ENCODE measurements at regions not wholly inside any gene's neighbourhood (a gene's known extent, or its start where the extent isn't known, plus 50 kb on each side); places are given as distances from the start of the nearest gene placed in this dataset.
"Not testable (repeated sequence)": the region's sequence is repeated elsewhere in the genome, so short reads cannot be mapped to it uniquely, and the experiment has no call there.

DNA sequence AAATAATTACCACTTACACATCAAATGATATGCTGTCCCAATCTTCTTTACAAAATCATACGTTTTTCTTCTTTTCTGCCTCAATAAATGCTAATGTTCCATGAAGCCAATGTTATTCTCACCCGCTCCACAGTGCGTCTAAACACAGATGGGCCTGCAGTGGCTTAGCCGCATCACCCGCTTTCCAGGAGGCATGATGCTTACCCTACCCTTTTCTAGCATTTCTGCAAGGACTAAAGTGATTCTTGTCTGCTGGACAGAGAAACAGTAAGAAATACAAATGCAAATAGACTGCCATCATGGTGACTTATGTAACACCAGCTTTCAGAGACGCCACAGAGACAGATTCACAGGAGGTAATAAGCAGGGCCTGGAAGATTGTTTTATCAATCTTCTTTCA lies 104.4 kb downstream of the RNASET2 start:
- no peak overlapping the region for H3K4me3 Mint-ChIP-seq
- DNase-seq (no peak), ATAC-seq (ENCODE audit: low read depth) (no peak)
- intact Hi-C loops (cut with micrococcal nuclease), result no loop called here
- POLR2A ChIA-PET, result interaction anchor here (1.0 kb wide), 1 partner anchor 243 kb away, joined by 3 read pairs; no protein-coding TSS in a partner anchor
- no peaks in the 10 kb centered on the region for H3K36me3 Mint-ChIP-seq (ENCODE audit: low read depth)
- TF ChIP-seq, protein P1, sequence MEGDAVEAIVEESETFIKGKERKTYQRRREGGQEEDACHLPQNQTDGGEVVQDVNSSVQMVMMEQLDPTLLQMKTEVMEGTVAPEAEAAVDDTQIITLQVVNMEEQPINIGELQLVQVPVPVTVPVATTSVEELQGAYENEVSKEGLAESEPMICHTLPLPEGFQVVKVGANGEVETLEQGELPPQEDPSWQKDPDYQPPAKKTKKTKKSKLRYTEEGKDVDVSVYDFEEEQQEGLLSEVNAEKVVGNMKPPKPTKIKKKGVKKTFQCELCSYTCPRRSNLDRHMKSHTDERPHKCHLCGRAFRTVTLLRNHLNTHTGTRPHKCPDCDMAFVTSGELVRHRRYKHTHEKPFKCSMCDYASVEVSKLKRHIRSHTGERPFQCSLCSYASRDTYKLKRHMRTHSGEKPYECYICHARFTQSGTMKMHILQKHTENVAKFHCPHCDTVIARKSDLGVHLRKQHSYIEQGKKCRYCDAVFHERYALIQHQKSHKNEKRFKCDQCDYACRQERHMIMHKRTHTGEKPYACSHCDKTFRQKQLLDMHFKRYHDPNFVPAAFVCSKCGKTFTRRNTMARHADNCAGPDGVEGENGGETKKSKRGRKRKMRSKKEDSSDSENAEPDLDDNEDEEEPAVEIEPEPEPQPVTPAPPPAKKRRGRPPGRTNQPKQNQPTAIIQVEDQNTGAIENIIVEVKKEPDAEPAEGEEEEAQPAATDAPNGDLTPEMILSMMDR (IDR thresholded peaks at IDR 0.05), result no peak
- peaks cover 58% of the 10 kb centered on the region for H3K4me1 Mint-ChIP-seq
- no peaks in the 10 kb centered on the region for H3K9me3 Mint-ChIP-seq
- H3K27ac Mint-ChIP-seq, result no peak overlapping the region
- H3K27me3 Mint-ChIP-seq, result no peaks in the 10 kb centered on the region
- CTCF ChIA-PET, result no interaction called here

DNA sequence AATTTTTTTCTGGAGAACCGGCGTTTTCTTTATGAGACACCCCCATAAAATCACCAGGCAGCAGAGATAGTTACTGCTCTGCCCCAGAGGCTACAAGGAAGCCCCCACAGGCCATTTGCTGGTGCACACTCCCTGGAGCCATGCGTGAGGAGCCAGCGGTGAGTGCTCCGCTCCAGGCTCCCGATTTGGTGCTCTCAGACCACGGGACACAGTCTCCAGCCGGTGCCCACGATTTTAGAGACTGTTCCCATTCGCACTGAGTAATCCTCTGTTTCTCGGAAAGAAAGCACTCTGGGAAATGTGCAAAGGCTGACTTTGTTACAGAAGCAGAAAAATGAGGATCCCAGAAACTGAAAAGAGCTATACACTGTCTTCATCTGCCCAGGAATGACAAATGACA lies 104.9 kb downstream of the RNASET2 start:
- no peak overlapping the region for H3K4me3 Mint-ChIP-seq
- CTCF ChIA-PET, result no interaction called here

DNA sequence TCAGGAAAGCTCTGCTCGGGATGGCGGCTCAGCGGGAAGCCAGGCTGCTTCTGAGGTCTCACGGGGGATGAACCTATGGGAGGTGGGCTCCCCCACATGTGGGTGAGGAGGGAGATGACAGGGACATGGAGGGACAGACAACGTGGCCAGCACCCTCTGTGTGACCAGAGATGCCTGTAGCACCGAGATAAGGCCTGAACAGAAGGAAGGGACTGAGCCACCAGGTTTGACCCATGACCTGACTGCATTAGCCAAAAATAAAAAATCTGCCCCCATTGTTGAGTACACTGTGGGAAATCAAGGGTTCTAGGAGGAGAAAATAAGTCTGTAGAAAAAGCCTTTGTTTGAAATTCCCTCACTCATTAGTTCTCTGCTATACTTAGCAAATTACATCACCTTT lies 105.7 kb downstream of the RNASET2 start:
- no peaks in the 10 kb centered on the region for H3K27me3 Mint-ChIP-seq
- H3K36me3 Mint-ChIP-seq (ENCODE audit: low read depth), result no peaks in the 10 kb centered on the region
- H3K4me1 Mint-ChIP-seq, result peaks cover 70% of the 10 kb centered on the region
- TF ChIP-seq, protein P1 (IDR thresholded peaks at IDR 0.05), result no peak
- intact Hi-C loops (cut with micrococcal nuclease), result no loop called here
- DNase-seq (no peak), ATAC-seq (ENCODE audit: low read depth) (no peak)
- POLR2A ChIA-PET, result interaction anchor here (1.7 kb wide), 1 partner anchor 106 kb away, joined by 5 read pairs; the partner anchor contains the start of gene RNASET2
- no peak overlapping the region for H3K27ac Mint-ChIP-seq
- CTCF ChIA-PET, result no interaction called here
- no peak overlapping the region for H3K4me3 Mint-ChIP-seq
- no peaks in the 10 kb centered on the region for H3K9me3 Mint-ChIP-seq

More for the DNA sequence above, 104.9 kb downstream of the RNASET2 start:
- TF ChIP-seq, protein P1 (IDR thresholded peaks at IDR 0.05), result no peak
- no peak for DNase-seq
- no peaks in the 10 kb centered on the region for H3K9me3 Mint-ChIP-seq
- H3K27ac Mint-ChIP-seq, result no peak overlapping the region
- ATAC-seq (ENCODE audit: low read depth), result no peak
- intact Hi-C loops (cut with micrococcal nuclease), result no loop called here
- no peaks in the 10 kb centered on the region for H3K27me3 Mint-ChIP-seq
- no peaks in the 10 kb centered on the region for H3K36me3 Mint-ChIP-seq (ENCODE audit: low read depth)
- POLR2A ChIA-PET, result interaction anchor here (1.0 kb wide), 1 partner anchor 244 kb away, joined by 3 read pairs; no protein-coding TSS in a partner anchor
- H3K4me1 Mint-ChIP-seq, result peaks cover 63% of the 10 kb centered on the region

DNA sequence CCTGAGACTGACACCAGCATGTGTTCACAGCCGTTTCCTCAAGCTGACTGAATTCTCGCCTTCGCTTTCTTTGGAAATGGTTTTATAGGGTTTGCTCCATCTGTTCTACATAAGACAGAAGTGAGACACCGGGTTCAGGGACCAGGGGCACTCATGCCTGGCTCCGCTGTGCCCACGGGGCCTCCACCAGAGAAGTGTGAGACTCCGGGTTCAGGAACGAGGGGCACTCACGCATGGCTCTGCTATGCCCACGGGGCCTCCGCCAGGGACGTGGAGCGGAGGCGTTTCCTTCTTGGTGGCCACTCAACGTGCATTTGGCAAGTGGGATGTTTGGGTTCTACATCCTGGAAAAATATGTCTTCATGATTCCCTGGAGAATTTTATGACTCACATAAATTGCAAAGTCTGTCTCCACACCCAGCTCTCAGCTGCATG lies 106.6 kb downstream of the RNASET2 start:
- Mint-ChIP-seq H3K36me3 (ENCODE audit: low read depth) (no peaks in the 10 kb centered on the region), H3K27ac (peak overlapping the region; percentile 47), H3K27me3 (no peaks in the 10 kb centered on the region), H3K9me3 (no peaks in the 10 kb centered on the region), H3K4me1 (peaks cover 70% of the 10 kb centered on the region), H3K4me3 (peak overlapping the region; percentile 47)
- peak; percentile 92 for ATAC-seq (ENCODE audit: low read depth)
- POLR2A ChIA-PET, result interaction anchor here (0.7 to 1.7 kb wide), 2 partner anchors 106 to 244 kb away, joined by 3 to 5 read pairs; partner anchors contain the start of gene RNASET2
- CTCF ChIA-PET, result interaction anchor here (0.8 kb wide), 1 partner anchor 102 kb away, joined by 3 read pairs; no protein-coding TSS in a partner anchor
- DNase-seq, result peak; percentile 46
- intact Hi-C loops (cut with micrococcal nuclease), result loop anchor here (1.0 to 5.0 kb wide), 2 partner anchors 19 to 103 kb away; no protein-coding TSS in a partner anchor
- TF ChIP-seq, protein P1 (IDR thresholded peaks at IDR 0.05), result no peak

DNA sequence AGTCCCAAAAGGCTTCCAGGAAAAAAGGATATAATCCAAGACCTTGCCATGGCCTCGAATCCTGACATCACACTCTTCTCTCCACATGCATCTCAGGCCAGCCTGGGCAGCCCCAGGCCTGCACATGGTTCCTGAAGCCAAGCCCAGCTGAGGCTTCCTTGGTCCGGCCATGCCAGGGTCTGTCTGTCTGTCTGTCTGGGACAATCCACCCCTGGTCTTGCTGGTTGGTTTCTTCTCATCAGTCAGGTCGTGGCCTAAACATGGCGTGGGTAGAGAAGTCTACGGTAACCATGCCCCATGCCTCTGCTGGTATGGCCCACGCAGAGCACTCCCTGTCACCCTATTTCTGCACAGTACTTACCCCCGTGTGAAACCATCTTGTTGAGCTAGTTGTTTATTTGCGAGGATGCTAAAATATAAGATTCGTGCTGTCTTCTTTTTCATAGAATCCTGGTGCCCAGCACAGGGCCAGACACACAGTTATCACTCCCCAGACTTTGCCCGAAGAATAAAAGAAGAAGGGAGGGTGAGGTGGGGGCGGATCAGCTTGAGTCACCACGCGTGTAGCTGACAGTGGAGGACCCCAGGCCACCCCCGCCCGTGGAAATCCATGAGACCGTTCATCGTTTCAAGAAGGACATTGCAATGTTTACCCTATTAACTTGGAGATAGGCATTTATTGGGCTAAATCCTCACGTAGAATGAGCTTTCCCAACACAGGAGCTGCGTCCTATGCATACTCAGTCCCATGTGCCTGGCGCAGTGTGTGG lies 107.2 kb downstream of the RNASET2 start:
- ATAC-seq (ENCODE audit: low read depth), result no peak
- intact Hi-C loops (cut with micrococcal nuclease), result loop anchor here (1.0 to 5.0 kb wide), 2 partner anchors 19 to 103 kb away; no protein-coding TSS in a partner anchor
- CTCF ChIA-PET, result interaction anchor here (0.8 kb wide), 1 partner anchor 102 kb away, joined by 3 read pairs; no protein-coding TSS in a partner anchor
- no peaks in the 10 kb centered on the region for H3K36me3 Mint-ChIP-seq (ENCODE audit: low read depth)
- no peaks in the 10 kb centered on the region for H3K9me3 Mint-ChIP-seq
- no peaks in the 10 kb centered on the region for H3K27me3 Mint-ChIP-seq
- peaks cover 70% of the 10 kb centered on the region for H3K4me1 Mint-ChIP-seq
- peak overlapping the region; percentile 47 for H3K27ac Mint-ChIP-seq
- POLR2A ChIA-PET, result interaction anchor here (0.7 to 1.7 kb wide), 2 partner anchors 107 to 245 kb away, joined by 3 to 5 read pairs; partner anchors contain the start of gene RNASET2
- TF ChIP-seq, protein P1 (IDR thresholded peaks at IDR 0.05), result no peak
- no peak for DNase-seq
- peak overlapping the region; percentile 47 for H3K4me3 Mint-ChIP-seq

DNA sequence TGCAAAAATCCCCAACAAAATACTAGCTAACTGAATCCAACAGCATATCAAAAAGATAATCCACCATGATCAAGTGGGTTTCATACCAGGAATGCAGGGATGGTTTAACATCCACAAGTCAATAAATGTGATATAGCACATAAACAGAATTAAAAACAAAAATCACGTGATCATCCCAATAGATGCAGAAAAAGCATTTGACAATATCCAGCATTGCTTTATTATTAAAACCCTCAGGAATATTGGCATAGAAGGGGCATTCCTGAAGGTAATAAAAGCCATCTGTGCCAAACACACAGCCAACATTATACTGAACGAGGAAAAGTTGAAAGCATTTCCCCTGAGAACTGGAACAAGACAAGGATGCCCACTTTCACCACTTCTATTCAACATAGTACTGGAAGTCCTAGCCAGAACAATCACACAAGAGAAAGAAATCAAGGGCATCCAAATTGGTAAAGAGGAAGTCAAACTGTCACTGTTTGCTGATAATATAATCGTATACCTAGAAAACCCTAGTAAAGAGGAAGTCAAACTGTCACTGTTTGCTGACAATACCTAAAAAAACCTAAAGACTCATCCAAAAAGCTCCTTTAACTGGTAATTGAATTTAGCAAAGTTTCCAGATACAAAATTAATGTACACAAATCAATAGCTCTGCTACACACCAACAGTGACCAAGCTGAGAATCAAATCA lies 109.8 kb downstream of the RNASET2 start:
- Mint-ChIP-seq H3K4me1 (peaks cover 55% of the 10 kb centered on the region), H3K27ac (peak overlapping the region; percentile 27), H3K4me3 (peak overlapping the region; percentile 35)
- CTCF ChIA-PET; ATAC-seq (ENCODE audit: low read depth); H3K36me3 Mint-ChIP-seq (ENCODE audit: low read depth); H3K9me3 Mint-ChIP-seq; DNase-seq; H3K27me3 Mint-ChIP-seq: not testable (repeated sequence)
- intact Hi-C loops (cut with micrococcal nuclease), result loop anchor here (5.0 kb wide), 1 partner anchor 106 kb away; no protein-coding TSS in a partner anchor
- POLR2A ChIA-PET, result interaction anchor here (0.7 kb wide), 1 partner anchor 16 kb away, joined by 3 read pairs; no protein-coding TSS in a partner anchor

Data from activated B cell treated with CpG ODN at 0.5 μM for 24 hours (primary cell).